ENCODE measurements at regions not wholly inside any gene's neighbourhood (a gene's known extent, or its start where the extent isn't known, plus 50 kb on each side); places are given as distances from the start of the nearest gene placed in this dataset.

- TF ChIP-seq CTCF (conservative IDR thresholded peaks at IDR 0.05; ENCODE audit: low read depth in 2 of 2) (no peak), JUNB (IDR thresholded peaks at IDR 0.05; ENCODE audit: unreplicated experiment) (no peak), EZH2phosphoT487 (IDR thresholded peaks at IDR 0.05; ENCODE audit: unreplicated experiment) (no peak), CREB1 (CRISPR knock-in tag; IDR thresholded peaks at IDR 0.05; ENCODE audit: low read depth) (no peak), EZH2 (IDR thresholded peaks at IDR 0.05; ENCODE audit: low read depth, unreplicated experiment) (no peak), POLR2AphosphoS5 (IDR thresholded peaks at IDR 0.05; ENCODE audit: low read depth) (no peak)
Observed at GRCh38 chr18:40016405-40016804, 1938.6 kb upstream of the PIK3C3 start.

All from GM23338 (cell line).